Retinal pigment epithelial cell (primary cell): ENCODE measurements at regions not wholly inside any gene's neighbourhood (a gene's known extent, or its start where the extent isn't known, plus 50 kb on each side); places are given as distances from the start of the nearest gene placed in this dataset.
"Not testable (repeated sequence)": the region's sequence is repeated elsewhere in the genome, so short reads cannot be mapped to it uniquely, and the experiment has no call there.

Experiments
- DNase-seq: peaks from one replicate; pipeline ENCODE4 v3.0.0-alpha.2; 2010; ENCODE audit warnings: low read depth
- H3K4me3 ChIP-seq: 2 replicates; pipeline ENCODE4 v1.5.1; 2011; ENCODE audit warnings: mild to moderate bottlenecking, low read length, control low read depth, moderate library complexity
- CTCF ChIP-seq: conservative IDR thresholded peaks from 2 replicates; pipeline ENCODE4 v1.5.1; 2011; ENCODE audit warnings: low read depth, low read length, control low read depth, inconsistent platforms

DNA sequence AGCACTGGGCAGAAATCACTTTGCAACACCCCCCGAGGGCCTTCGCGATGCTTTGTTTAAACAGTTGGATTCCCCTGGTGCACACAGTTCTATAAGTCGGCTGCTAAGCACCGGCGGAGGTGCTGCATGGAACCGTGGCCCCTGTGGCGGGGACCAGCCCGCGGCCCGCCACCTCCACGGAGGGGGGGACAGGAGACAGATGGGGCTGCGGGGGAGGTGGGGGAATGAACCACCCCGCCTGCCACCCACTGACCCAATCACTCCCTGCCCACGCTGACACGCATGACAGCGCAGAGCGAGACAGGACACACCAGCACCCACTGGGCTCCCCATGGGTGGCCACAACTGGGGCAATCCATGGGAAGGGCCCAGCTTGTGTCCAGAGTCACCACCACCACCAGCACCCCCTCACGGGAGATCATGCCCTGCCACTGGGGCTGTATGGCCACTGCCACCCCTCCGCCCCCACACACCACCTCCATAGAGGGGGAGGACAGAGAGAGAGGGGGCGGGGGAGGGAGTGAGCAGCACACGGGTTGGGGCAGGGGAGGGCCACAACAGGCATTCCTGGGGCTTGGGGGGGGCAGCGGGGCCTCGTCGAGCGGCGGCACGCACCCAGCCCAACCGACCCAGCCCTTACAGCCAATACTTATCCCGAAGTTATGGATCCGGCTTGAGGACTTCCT, 118.3 kb upstream of the ANKRD30BL start:
- no peak overlapping the region for H3K4me3 ChIP-seq
- no peak for TF ChIP-seq CTCF
- no peak for DNase-seq

GRCh38 chr2:132280912-132281311, 119.2 kb upstream of the ANKRD30BL start:
- H3K4me3 ChIP-seq: no peak overlapping the region
- no peak for TF ChIP-seq CTCF
- DNase-seq: no peak

- not testable (repeated sequence) for DNase-seq, H3K4me3 ChIP-seq
Observed at GRCh38 chr2:132282104-132282503, 120.4 kb upstream of the ANKRD30BL start.

- no peak for TF ChIP-seq CTCF
- no peak for DNase-seq
- no peak overlapping the region for H3K4me3 ChIP-seq
Observed at GRCh38 chr2:132282911-132283310, 121.2 kb upstream of the ANKRD30BL start.

DNA sequence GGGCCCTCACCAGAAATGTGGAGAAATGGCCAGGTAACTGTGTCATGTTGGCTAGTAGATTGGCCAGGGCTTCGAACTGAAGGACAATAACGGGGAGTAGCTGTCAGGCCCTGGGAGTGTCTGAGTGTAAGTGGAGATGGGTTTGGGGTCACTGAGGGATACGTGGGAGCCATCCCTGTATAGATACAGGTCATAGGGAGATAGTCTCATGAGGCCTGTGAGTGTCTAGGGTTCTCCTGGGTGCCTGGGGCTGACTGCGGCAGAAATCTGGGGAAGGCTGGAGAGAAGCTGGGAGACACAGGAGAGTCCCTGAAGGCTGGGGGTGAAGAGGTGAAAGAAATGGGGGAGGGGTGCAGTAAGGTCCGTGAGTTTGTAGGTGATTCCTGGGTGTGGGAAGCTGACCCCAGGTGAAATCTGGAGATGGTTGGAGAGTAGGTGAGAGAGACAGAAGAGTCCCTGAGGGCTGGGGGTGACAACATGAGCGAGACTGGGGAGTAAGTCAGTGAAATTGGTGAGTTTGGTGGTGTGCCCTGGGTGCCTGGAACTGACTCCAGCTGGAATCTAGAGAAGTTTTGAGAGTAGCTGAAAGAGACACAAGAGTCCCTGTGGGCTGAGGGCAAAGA, 124.6 kb upstream of the ANKRD30BL start:
- DNase-seq, H3K4me3 ChIP-seq: not testable (repeated sequence)

- H3K4me3 ChIP-seq, DNase-seq: not testable (repeated sequence)
Observed at GRCh38 chr2:132287910-132288309, 126.2 kb upstream of the ANKRD30BL start.

GRCh38 chr2:132289138-132289537, 127.4 kb upstream of the ANKRD30BL start:
- not testable (repeated sequence) for H3K4me3 ChIP-seq, DNase-seq

- not testable (repeated sequence) for H3K4me3 ChIP-seq, DNase-seq
Observed at GRCh38 chr2:132289812-132290211, 126.8 kb upstream of the GPR39 start.

- not testable (repeated sequence) for DNase-seq
Observed at GRCh38 chr2:132300592-132301378, 115.8 kb upstream of the GPR39 start.

GRCh38 chr2:132304661-132305380, 111.8 kb upstream of the GPR39 start:
- peak; percentile 10 for DNase-seq
- peak overlapping the region; percentile 43 for H3K4me3 ChIP-seq

More at GRCh38 chr2:132300592-132301378, 115.8 kb upstream of the GPR39 start:
- H3K4me3 ChIP-seq: not testable (repeated sequence)

DNA sequence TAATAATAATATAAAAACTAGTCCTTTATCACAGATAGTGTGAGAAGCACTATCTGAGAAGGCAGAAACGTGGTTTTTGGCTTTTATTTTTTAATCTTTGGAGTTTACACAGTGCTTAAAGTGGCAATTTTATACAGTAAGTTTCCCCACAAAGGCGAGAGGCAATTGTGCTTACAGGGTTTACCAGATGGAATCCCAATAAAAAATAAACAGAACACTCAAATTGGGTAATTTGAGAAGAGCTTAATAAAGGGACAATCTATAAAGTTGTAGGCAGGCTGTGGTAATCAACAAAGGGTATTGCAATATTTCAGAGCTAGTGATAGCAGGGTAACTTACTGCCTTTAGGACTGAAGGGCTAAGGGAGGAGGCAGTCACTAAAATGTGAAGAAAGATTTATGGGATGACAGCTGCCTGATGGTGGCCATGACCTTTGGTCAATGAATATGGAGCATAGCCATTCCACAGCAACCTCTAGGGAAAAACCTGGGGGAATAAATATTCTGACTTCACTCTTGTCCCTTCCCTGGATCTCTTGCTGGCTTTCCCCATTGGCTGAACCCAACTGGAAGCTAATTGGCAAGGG, 108.9 kb upstream of the GPR39 start:
- not testable (repeated sequence) for H3K4me3 ChIP-seq, DNase-seq

GRCh38 chr2:132309203-132309602, 107.4 kb upstream of the GPR39 start:
- H3K4me3 ChIP-seq, DNase-seq: not testable (repeated sequence)

- H3K4me3 ChIP-seq, DNase-seq: not testable (repeated sequence)
Observed at GRCh38 chr2:132315546-132315945, 101.1 kb upstream of the GPR39 start.

- not testable (repeated sequence) for DNase-seq
Observed at GRCh38 chr2:132317026-132317680, 99.5 kb upstream of the GPR39 start.

GRCh38 chr2:132318481-132318880, 98.1 kb upstream of the GPR39 start:
- not testable (repeated sequence) for DNase-seq, H3K4me3 ChIP-seq

More at GRCh38 chr2:132317026-132317680, 99.5 kb upstream of the GPR39 start:
- not testable (repeated sequence) for H3K4me3 ChIP-seq
